ENCODE measurements at regions not wholly inside any gene's neighbourhood (a gene's known extent, or its start where the extent isn't known, plus 50 kb on each side); places are given as distances from the start of the nearest gene placed in this dataset.

GRCh38 chr12:114018669-114019068 lies 52.5 kb upstream of the RBM19 start:
- DNase-seq (ENCODE audit: low spot score), result no peak

Measured in germinal center (tissue), 1 donor.